Stomach (tissue), 8 donors: ENCODE measurements at regions not wholly inside any gene's neighbourhood (a gene's known extent, or its start where the extent isn't known, plus 50 kb on each side); places are given as distances from the start of the nearest gene placed in this dataset.

ENCODE experiments used
- DNase-seq, 2 donors: peaks; one replicate each; pipeline versions ENCODE4 v3.0.0 to v3.0.0-alpha.2; 2013 to 2019
- H3K27ac ChIP-seq, 5 donors: fragments of 200-600 bp in 4 of 5; sonication (generic) in 4 of 5; one replicate each; pipeline ENCODE4 v1.5.1; 2013 to 2019; ENCODE audit warnings: mild to moderate bottlenecking in 1 of 5, moderate library complexity in 1 of 5
- H3K27me3 ChIP-seq, 3 donors: fragments of 200-600 bp; sonication (generic); one replicate each; pipeline ENCODE4 v1.5.1; 2017 to 2019; ENCODE audit warnings: mixed run types in 1 of 3
- H3K36me3 ChIP-seq, 4 donors: fragments of 200-600 bp; sonication (generic); 1 replicate in 3 of 4; 2 replicates in 1 of 4; pipeline ENCODE4 v1.5.1; 2016 to 2019
- H3K4me1 ChIP-seq, 4 donors: fragments of 200-600 bp; sonication (generic); one replicate each; pipeline ENCODE4 v1.5.1; 2016 to 2019
- H3K4me3 ChIP-seq, 4 donors: fragments of 200-600 bp; sonication (generic) in 3 of 4; one replicate each; pipeline ENCODE4 v1.5.1; 2016 to 2019; ENCODE audit warnings: mild to moderate bottlenecking in 1 of 4
- H3K9me3 ChIP-seq, 4 donors: fragments of 200-600 bp; sonication (generic); one replicate each; pipeline ENCODE4 v1.5.1; 2016 to 2019
- CTCF ChIP-seq, 7 experiments: fragments of 450-650 bp in 4 of 7; fragments of 200-600 bp in 3 of 7; sonication (generic) in 3 of 7; IDR thresholded peaks; one replicate each; pipeline ENCODE4 v1.5.1; 2016 to 2019; ENCODE audit warnings: antibody characterized with exemption in 7 of 7, control low read depth in 2 of 7, mild to moderate bottlenecking in 1 of 7
- EP300 ChIP-seq: sonication (generic); formaldehyde crosslinking; IDR thresholded peaks from one replicate; pipeline ENCODE4 v1.6.1; 2017; ENCODE audit warnings: antibody characterized with exemption
- POLR2A ChIP-seq, 4 donors: fragments of 450-650 bp; IDR thresholded peaks; one replicate each; pipeline ENCODE4 v1.6.1; 2016; ENCODE audit warnings: antibody characterized with exemption in 4 of 4, control low read depth in 2 of 4, mild to moderate bottlenecking in 1 of 4, moderate library complexity in 1 of 4
- POLR2AphosphoS5 ChIP-seq, 3 donors: sonication (generic); formaldehyde crosslinking; IDR thresholded peaks; one replicate each; pipeline ENCODE4 v1.6.1; 2016; ENCODE audit warnings: antibody characterized with exemption in 3 of 3
- whole genome bisulfite sequencing, 5 donors: extraction: QIAGEN DNeasy Blood & Tissue Kit in 3 of 5; methylation state at CpG; one replicate each; pipeline versions ENCODE4 v1.1.5 to v1.1.7; 2013 to 2018; 5-methylcytosine and 5-hydroxymethylcytosine counted together
- intact Hi-C: fragments of 100-400 bp; cut with DNase I; formaldehyde crosslinking; loops from one replicate; pipeline ENCODE4 v1.15.1; 2023; ENCODE audit warnings: low total_unique reads
- donor health status: healthy with polysubstance abuse.
- donor health status: Bipolar disorder and iron deficiency.
- donor health status: healthy.

- intact Hi-C loops = no loop called here
- 85 to 98% (median 95%) methylated on average over 5 of the region's 5 CpGs for WGBS, 5 donors
- H3K27me3 ChIP-seq = no peaks in the 10 kb centered on the region
- TF ChIP-seq EP300 (no peak), POLR2AphosphoS5 (IDR thresholded peaks at IDR 0.05) (no peak), CTCF (IDR thresholded peaks at IDR 0.05) (no peak), POLR2A (IDR thresholded peaks at IDR 0.05) (no peak)
- H3K4me1 ChIP-seq = no peaks in the 10 kb centered on the region
- DNase-seq = no peak
- no peak overlapping the region for H3K4me3 ChIP-seq
- H3K27ac ChIP-seq = no peak overlapping the region
- H3K36me3 ChIP-seq = no peaks in the 10 kb centered on the region
- H3K9me3 ChIP-seq = peaks cover 0 to 29% (median 17%) of the 10 kb centered on the region in 4 donors
Observed at GRCh38 chr14:61973981-61974380, 211.8 kb downstream of the SNAPC1 start.

GRCh38 chr14:61977217-61977616, 215.0 kb downstream of the SNAPC1 start:
- TF ChIP-seq CTCF (IDR thresholded peaks at IDR 0.05) = no peak
- TF ChIP-seq EP300 = no peak
- no peak for TF ChIP-seq POLR2A (IDR thresholded peaks at IDR 0.05)
- TF ChIP-seq POLR2AphosphoS5 (IDR thresholded peaks at IDR 0.05) = no peak
- Histone ChIP-seq H3K4me3 (no peak overlapping the region), H3K36me3 (no peaks in the 10 kb centered on the region), H3K4me1 (no peaks in the 10 kb centered on the region), H3K9me3 (peaks cover 0 to 29% (median 17%) of the 10 kb centered on the region in 4 donors), H3K27me3 (no peaks in the 10 kb centered on the region), H3K27ac (no peak overlapping the region)
- DNase-seq = no peak
- intact Hi-C loops = no loop called here

GRCh38 chr14:61988240-61988639, 226.0 kb downstream of the SNAPC1 start:
- H3K27me3 ChIP-seq = peaks cover 0 to 4% (median 0%) of the 10 kb centered on the region in 3 donors
- intact Hi-C loops = no loop called here
- H3K27ac ChIP-seq = no peak overlapping the region
- TF ChIP-seq CTCF (IDR thresholded peaks at IDR 0.05) (no peak), EP300 (no peak), POLR2A (IDR thresholded peaks at IDR 0.05) (no peak), POLR2AphosphoS5 (IDR thresholded peaks at IDR 0.05) (no peak)
- H3K9me3 ChIP-seq = no peaks in the 10 kb centered on the region
- no peak for DNase-seq
- 51 to 81% (median 74%) methylated on average over 2 of the region's 2 CpGs for WGBS, 5 donors
- H3K4me1 ChIP-seq = no peaks in the 10 kb centered on the region
- H3K4me3 ChIP-seq = no peak overlapping the region
- no peaks in the 10 kb centered on the region for H3K36me3 ChIP-seq

GRCh38 chr14:61992139-61992538, 229.9 kb downstream of the SNAPC1 start:
- no peak for DNase-seq
- H3K4me1 ChIP-seq = no peaks in the 10 kb centered on the region
- intact Hi-C loops = no loop called here
- no peak overlapping the region for H3K27ac ChIP-seq
- TF ChIP-seq POLR2AphosphoS5 (IDR thresholded peaks at IDR 0.05) = no peak
- no peak for TF ChIP-seq CTCF (IDR thresholded peaks at IDR 0.05)
- H3K36me3 ChIP-seq = no peaks in the 10 kb centered on the region
- H3K27me3 ChIP-seq = peaks cover 0 to 4% (median 0%) of the 10 kb centered on the region in 3 donors
- 42 to 71% (median 59%) methylated on average over 8 of the region's 8 CpGs for WGBS, 5 donors
- no peaks in the 10 kb centered on the region for H3K9me3 ChIP-seq
- H3K4me3 ChIP-seq = no peak overlapping the region
